ENCODE measurements at regions not wholly inside any gene's neighbourhood (a gene's known extent, or its start where the extent isn't known, plus 50 kb on each side); places are given as distances from the start of the nearest gene placed in this dataset.

GRCh38 chr18:41370740-41371139 lies 584.3 kb upstream of the PIK3C3 start:
- DNase-seq (ENCODE audit: low read depth), result no peak
- TF ChIP-seq MAX (IDR thresholded peaks at IDR 0.05; ENCODE audit: low read depth, low read length), result no peak
- TF ChIP-seq MYC (IDR thresholded peaks at IDR 0.05; ENCODE audit: low read depth, low read length), result no peak
- TF ChIP-seq, protein P1, sequence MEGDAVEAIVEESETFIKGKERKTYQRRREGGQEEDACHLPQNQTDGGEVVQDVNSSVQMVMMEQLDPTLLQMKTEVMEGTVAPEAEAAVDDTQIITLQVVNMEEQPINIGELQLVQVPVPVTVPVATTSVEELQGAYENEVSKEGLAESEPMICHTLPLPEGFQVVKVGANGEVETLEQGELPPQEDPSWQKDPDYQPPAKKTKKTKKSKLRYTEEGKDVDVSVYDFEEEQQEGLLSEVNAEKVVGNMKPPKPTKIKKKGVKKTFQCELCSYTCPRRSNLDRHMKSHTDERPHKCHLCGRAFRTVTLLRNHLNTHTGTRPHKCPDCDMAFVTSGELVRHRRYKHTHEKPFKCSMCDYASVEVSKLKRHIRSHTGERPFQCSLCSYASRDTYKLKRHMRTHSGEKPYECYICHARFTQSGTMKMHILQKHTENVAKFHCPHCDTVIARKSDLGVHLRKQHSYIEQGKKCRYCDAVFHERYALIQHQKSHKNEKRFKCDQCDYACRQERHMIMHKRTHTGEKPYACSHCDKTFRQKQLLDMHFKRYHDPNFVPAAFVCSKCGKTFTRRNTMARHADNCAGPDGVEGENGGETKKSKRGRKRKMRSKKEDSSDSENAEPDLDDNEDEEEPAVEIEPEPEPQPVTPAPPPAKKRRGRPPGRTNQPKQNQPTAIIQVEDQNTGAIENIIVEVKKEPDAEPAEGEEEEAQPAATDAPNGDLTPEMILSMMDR (IDR thresholded peaks at IDR 0.05; ENCODE audit: low read depth, low read length), result no peak
- TF ChIP-seq POLR2A (IDR thresholded peaks at IDR 0.05; ENCODE audit: extremely low read depth, insufficient read length), result no peak
- no peak overlapping the region for H3K4me3 ChIP-seq (ENCODE audit: low read depth, low read length)

DNA sequence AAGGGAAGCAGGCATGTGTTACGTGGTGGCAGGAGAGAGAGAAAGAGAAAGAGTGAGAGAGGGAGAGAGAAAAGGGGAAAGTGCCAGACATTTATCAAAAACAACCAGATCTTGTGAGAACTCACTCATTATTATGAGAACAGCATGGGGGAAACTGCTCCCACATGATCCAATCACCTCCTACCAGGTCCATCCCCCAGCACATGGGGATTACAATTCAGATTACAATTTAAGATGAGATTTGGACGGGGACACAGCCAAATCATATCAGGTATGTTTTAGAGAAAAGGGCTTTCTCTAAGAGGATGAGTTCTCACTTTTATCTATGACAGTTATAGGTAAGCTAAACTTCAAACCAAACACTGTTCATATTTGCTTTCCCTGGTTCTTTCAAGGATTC lies 597.3 kb upstream of the PIK3C3 start:
- TF ChIP-seq MYC (IDR thresholded peaks at IDR 0.05; ENCODE audit: low read depth, low read length) (no peak), POLR2A (IDR thresholded peaks at IDR 0.05; ENCODE audit: extremely low read depth, insufficient read length) (no peak), MAX (IDR thresholded peaks at IDR 0.05; ENCODE audit: low read depth, low read length) (no peak)
- TF ChIP-seq, protein P1 (IDR thresholded peaks at IDR 0.05; ENCODE audit: low read depth, low read length), result no peak
- H3K4me3 ChIP-seq (ENCODE audit: low read depth, low read length), result no peak overlapping the region
- DNase-seq (ENCODE audit: low read depth), result no peak

DNA sequence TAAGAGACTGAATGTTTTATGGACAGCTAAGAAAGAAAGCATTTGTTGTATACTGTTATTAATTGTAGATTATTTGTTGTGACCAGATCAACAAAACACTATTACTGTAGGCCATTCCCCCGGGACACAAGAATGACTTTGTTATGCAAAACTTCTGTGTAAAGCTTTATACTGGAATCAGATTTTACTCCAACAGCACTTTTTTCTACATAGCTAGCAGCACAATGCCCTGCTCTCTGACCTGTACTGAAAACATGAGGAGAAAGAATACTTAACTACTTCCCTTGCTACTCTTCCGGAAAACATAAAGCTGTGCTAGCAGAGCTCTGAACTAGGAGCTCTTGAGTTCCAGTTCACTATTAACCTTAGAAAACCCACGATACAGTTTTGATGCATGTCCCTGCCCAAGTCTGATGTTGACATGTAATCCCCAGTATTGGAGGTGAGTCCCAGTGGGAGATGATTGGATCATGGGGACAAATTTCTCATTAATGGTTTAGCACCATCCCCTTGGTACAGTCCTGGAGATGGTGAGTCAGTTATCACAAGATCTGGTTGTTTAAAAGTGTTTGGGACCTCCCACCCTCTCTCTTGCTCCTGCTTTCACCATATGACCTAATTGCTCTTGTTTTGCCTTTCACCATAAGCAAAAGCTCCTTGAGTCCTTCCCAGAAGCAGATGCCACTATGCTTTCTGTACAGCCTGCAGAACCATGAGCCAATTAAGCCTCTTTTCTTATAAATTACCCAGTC lies 601.1 kb upstream of the PIK3C3 start:
- no peak for DNase-seq (ENCODE audit: low read depth)
- no peak overlapping the region for H3K4me3 ChIP-seq (ENCODE audit: low read depth, low read length)
- TF ChIP-seq, protein P1 (IDR thresholded peaks at IDR 0.05; ENCODE audit: low read depth, low read length), result no peak
- TF ChIP-seq MYC (IDR thresholded peaks at IDR 0.05; ENCODE audit: low read depth, low read length) (no peak), POLR2A (IDR thresholded peaks at IDR 0.05; ENCODE audit: extremely low read depth, insufficient read length) (no peak), MAX (IDR thresholded peaks at IDR 0.05; ENCODE audit: low read depth, low read length) (no peak)

DNA sequence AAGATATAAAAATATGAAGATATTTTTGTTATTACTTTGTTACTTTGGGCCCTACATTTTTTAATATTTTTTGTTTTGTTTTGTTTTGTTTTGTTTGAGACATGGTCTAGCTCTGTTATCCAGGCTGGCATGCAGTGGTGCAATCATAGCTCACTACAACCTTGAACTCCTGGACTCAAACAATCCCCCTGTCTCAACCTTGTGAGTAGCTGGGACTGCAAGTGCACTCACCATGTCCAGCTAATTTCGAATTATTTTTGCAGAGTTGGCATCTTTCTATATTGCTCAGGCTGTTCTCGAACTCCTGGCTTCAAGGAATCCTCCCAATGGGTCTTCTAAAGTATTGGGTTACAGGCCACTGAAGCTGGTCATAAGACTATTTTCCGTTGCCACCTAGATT lies 603.6 kb upstream of the PIK3C3 start:
- DNase-seq (ENCODE audit: low read depth), result no peak
- no peak overlapping the region for H3K4me3 ChIP-seq (ENCODE audit: low read depth, low read length)
- TF ChIP-seq MYC (IDR thresholded peaks at IDR 0.05; ENCODE audit: low read depth, low read length), result no peak
- no peak for TF ChIP-seq POLR2A (IDR thresholded peaks at IDR 0.05; ENCODE audit: extremely low read depth, insufficient read length)
- TF ChIP-seq, protein P1 (IDR thresholded peaks at IDR 0.05; ENCODE audit: low read depth, low read length), result no peak
- TF ChIP-seq MAX (IDR thresholded peaks at IDR 0.05; ENCODE audit: low read depth, low read length), result no peak

GRCh38 chr18:41347057-41347456 lies 608.0 kb upstream of the PIK3C3 start:
- TF ChIP-seq MYC (IDR thresholded peaks at IDR 0.05; ENCODE audit: low read depth, low read length) (no peak), POLR2A (IDR thresholded peaks at IDR 0.05; ENCODE audit: extremely low read depth, insufficient read length) (no peak), MAX (IDR thresholded peaks at IDR 0.05; ENCODE audit: low read depth, low read length) (no peak)
- TF ChIP-seq, protein P1 (IDR thresholded peaks at IDR 0.05; ENCODE audit: low read depth, low read length), result no peak
- no peak for DNase-seq (ENCODE audit: low read depth)
- no peak overlapping the region for H3K4me3 ChIP-seq (ENCODE audit: low read depth, low read length)
